Neural cell (in vitro differentiated cells): ENCODE measurements at regions not wholly inside any gene's neighbourhood (a gene's known extent, or its start where the extent isn't known, plus 50 kb on each side); places are given as distances from the start of the nearest gene placed in this dataset.

Experiments used
- H2AFZ ChIP-seq: fragments of 200-600, 300-800 bp; sonication (generic), shearing (Covaris generic); 2 replicates; pipeline ENCODE4 v1.6.0; 2014; ENCODE audit warnings: low read depth, mild to moderate bottlenecking, antibody characterized with exemption, low read length, moderate library complexity
- H3F3A ChIP-seq: fragments of 200-600 bp; shearing (Covaris generic); 2 replicates; pipeline ENCODE4 v1.6.1; 2016; ENCODE audit warnings: mild to moderate bottlenecking, moderate library complexity, mixed read lengths, antibody characterized with exemption, low read length; ENCODE audit not compliant: insufficient read depth, poor library complexity, severe bottlenecking
- H3K27ac ChIP-seq: fragments of 200-600, 300-800 bp; sonication (generic), shearing (Covaris generic); 2 replicates; pipeline ENCODE4 v1.5.1; 2014; ENCODE audit warnings: mild to moderate bottlenecking, low read length, moderate library complexity
- H3K27me3 ChIP-seq: fragments of 300-800, 200-600 bp; sonication (generic), shearing (Covaris generic); 2 replicates; pipeline ENCODE4 v1.6.0; 2014; ENCODE audit warnings: mild to moderate bottlenecking, low read depth, low read length, moderate library complexity; ENCODE audit not compliant: insufficient read depth
- H3K36me3 ChIP-seq: fragments of 300-800, 200-600 bp; sonication (generic), shearing (Covaris generic); 2 replicates; pipeline ENCODE4 v1.5.1; 2014; ENCODE audit warnings: mild to moderate bottlenecking, antibody characterized with exemption, low read length, moderate library complexity; ENCODE audit not compliant: insufficient read depth
- H3K4me2 ChIP-seq: fragments of 300-800, 200-600 bp; sonication (generic), shearing (Covaris generic); 2 replicates; pipeline ENCODE4 v1.6.0; 2014; ENCODE audit warnings: mild to moderate bottlenecking, low read length
- H3K4me3 ChIP-seq: fragments of 300-800, 200-600 bp; sonication (generic), shearing (Covaris generic); 2 replicates; pipeline ENCODE4 v1.5.1; 2014; ENCODE audit warnings: mild to moderate bottlenecking, low read length, moderate library complexity
- H3K79me2 ChIP-seq: fragments of 200-600 bp; shearing (Covaris generic); replicated peaks from 2 replicates; pipeline ENCODE4 v1.6.0; 2014; ENCODE audit warnings: mild to moderate bottlenecking, low read length, moderate library complexity; ENCODE audit not compliant: insufficient read depth
- H3K9ac ChIP-seq: fragments of 300-800, 200-600 bp; sonication (generic), shearing (Covaris generic); 2 replicates; pipeline ENCODE4 v1.6.1; 2016; ENCODE audit warnings: mild to moderate bottlenecking, low read length, mixed read lengths
- H3K9me2 ChIP-seq: fragments of 200-600 bp; shearing (Covaris generic); 2 replicates; pipeline ENCODE4 v1.6.1; 2016; ENCODE audit warnings: mild to moderate bottlenecking, low read length, mixed read lengths; ENCODE audit not compliant: insufficient read depth
- H3K9me3 ChIP-seq: fragments of 200-600, 300-800 bp; sonication (generic), shearing (Covaris generic); 2 replicates; pipeline ENCODE4 v1.6.1; 2016; ENCODE audit warnings: mild to moderate bottlenecking, mixed run types, low read length, moderate library complexity, mixed read lengths
- H4K20me1 ChIP-seq: fragments of 200-600 bp; shearing (Covaris generic); 2 replicates; pipeline ENCODE4 v1.6.1; 2016; ENCODE audit warnings: mild to moderate bottlenecking, mixed run types; ENCODE audit not compliant: insufficient read depth
- EP300 ChIP-seq: fragments of 450-650 bp; conservative IDR thresholded peaks from 2 replicates; pipeline ENCODE4 v1.6.1; 2014; ENCODE audit warnings: antibody characterized with exemption, mild to moderate bottlenecking, moderate library complexity; ENCODE audit not compliant: poor library complexity, severe bottlenecking
- EZH2 ChIP-seq: fragments of 200-600, 300-800 bp; shearing (Covaris generic), sonication (generic); IDR thresholded peaks from 2 replicates; pipeline ENCODE4 v1.6.1; 2014; ENCODE audit warnings: antibody characterized with exemption, low read length, borderline replicate concordance, mild to moderate bottlenecking; ENCODE audit not compliant: insufficient read depth, poor library complexity, severe bottlenecking
- MXI1 ChIP-seq: fragments of 450-650 bp; conservative IDR thresholded peaks from 2 replicates; pipeline ENCODE4 v1.6.1; 2014; ENCODE audit warnings: antibody characterized with exemption, mild to moderate bottlenecking; ENCODE audit not compliant: poor library complexity, severe bottlenecking
- POLR2AphosphoS5 ChIP-seq: IDR thresholded peaks from 2 replicates; pipeline ENCODE4 v1.6.1; 2012
- RAD21 ChIP-seq: fragments of 450-650 bp; conservative IDR thresholded peaks from 2 replicates; pipeline ENCODE4 v1.6.1; 2014; ENCODE audit warnings: antibody characterized with exemption, mild to moderate bottlenecking, moderate library complexity
- SMC3 ChIP-seq: fragments of 450-650 bp; conservative IDR thresholded peaks from 2 replicates; pipeline ENCODE4 v1.6.1; 2014; ENCODE audit warnings: antibody characterized with exemption, mild to moderate bottlenecking, moderate library complexity; ENCODE audit not compliant: poor library complexity
- TAF1 ChIP-seq: IDR thresholded peaks from 2 replicates; pipeline ENCODE4 v1.6.1; 2012; ENCODE audit warnings: low read depth
- TF ChIP-seq, protein P1 (sequence below): fragments of 450-650 bp; IDR thresholded peaks from 2 replicates; pipeline ENCODE4 v1.5.1; 2014; ENCODE audit warnings: antibody characterized with exemption, mild to moderate bottlenecking, moderate library complexity; ENCODE audit not compliant: poor library complexity, severe bottlenecking
- TF ChIP-seq, protein P2 (sequence below): IDR thresholded peaks from 2 replicates; pipeline ENCODE4 v1.6.1; 2012; ENCODE audit warnings: borderline replicate concordance

DNA sequence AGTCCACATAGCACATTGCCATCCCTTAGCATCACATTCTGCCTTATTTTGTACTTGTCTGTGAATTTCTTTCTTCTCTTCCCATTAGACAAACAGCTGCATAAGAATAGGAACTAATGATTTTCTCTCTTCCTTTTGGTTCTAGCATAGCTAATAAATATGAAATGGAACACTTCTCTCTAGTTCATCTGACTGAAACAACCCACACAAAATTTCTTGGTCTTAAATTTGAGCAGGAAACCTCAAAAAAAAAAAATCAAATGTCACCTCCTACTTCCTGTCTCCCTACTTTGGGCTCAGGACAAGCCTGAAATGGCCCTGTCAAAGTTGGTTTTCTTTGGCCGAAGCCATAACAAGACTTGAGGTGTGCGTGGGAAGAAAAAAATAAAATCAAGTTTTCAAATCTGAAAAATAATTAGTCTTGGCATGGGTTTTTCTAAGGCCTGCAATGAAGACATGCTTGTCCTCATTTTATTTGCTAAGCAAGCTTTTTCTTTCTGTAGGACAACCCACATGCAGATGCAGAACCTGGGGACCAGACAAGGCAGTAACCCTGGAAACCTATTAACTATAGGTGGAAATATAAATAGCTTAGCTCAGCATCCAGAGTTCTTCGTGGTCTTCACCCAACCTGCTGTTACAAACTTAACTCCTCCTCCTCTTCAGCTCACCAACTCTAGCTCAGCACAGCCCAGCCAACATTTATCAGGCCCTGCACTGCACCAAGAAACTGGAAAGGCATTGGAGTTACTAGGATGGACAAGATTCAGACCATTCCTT is 523.5 kb upstream of the KLF4 start:
- H3K9me3 ChIP-seq, result no peaks in the 10 kb centered on the region
- H3K79me2 ChIP-seq, result no peaks in the 10 kb centered on the region
- H3K4me2 ChIP-seq, result no peak overlapping the region
- no peaks in the 10 kb centered on the region for H3K36me3 ChIP-seq
- H3K27ac ChIP-seq, result no peak overlapping the region
- H3K4me3 ChIP-seq, result no peak overlapping the region
- H3K27me3 ChIP-seq, result no peaks in the 10 kb centered on the region
- no peaks in the 10 kb centered on the region for H3F3A ChIP-seq
- H4K20me1 ChIP-seq, result no peaks in the 10 kb centered on the region
- H3K9ac ChIP-seq, result no peak overlapping the region
- H2AFZ ChIP-seq, result no peak overlapping the region
- TF ChIP-seq SMC3, result no peak
- TF ChIP-seq MXI1, result no peak
- TF ChIP-seq TAF1, result no peak
- TF ChIP-seq, protein P1, sequence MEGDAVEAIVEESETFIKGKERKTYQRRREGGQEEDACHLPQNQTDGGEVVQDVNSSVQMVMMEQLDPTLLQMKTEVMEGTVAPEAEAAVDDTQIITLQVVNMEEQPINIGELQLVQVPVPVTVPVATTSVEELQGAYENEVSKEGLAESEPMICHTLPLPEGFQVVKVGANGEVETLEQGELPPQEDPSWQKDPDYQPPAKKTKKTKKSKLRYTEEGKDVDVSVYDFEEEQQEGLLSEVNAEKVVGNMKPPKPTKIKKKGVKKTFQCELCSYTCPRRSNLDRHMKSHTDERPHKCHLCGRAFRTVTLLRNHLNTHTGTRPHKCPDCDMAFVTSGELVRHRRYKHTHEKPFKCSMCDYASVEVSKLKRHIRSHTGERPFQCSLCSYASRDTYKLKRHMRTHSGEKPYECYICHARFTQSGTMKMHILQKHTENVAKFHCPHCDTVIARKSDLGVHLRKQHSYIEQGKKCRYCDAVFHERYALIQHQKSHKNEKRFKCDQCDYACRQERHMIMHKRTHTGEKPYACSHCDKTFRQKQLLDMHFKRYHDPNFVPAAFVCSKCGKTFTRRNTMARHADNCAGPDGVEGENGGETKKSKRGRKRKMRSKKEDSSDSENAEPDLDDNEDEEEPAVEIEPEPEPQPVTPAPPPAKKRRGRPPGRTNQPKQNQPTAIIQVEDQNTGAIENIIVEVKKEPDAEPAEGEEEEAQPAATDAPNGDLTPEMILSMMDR, result no peak
- TF ChIP-seq POLR2AphosphoS5, result no peak
- no peak for TF ChIP-seq RAD21
- no peak for TF ChIP-seq EP300
- no peak for TF ChIP-seq EZH2
- TF ChIP-seq, protein P2, sequence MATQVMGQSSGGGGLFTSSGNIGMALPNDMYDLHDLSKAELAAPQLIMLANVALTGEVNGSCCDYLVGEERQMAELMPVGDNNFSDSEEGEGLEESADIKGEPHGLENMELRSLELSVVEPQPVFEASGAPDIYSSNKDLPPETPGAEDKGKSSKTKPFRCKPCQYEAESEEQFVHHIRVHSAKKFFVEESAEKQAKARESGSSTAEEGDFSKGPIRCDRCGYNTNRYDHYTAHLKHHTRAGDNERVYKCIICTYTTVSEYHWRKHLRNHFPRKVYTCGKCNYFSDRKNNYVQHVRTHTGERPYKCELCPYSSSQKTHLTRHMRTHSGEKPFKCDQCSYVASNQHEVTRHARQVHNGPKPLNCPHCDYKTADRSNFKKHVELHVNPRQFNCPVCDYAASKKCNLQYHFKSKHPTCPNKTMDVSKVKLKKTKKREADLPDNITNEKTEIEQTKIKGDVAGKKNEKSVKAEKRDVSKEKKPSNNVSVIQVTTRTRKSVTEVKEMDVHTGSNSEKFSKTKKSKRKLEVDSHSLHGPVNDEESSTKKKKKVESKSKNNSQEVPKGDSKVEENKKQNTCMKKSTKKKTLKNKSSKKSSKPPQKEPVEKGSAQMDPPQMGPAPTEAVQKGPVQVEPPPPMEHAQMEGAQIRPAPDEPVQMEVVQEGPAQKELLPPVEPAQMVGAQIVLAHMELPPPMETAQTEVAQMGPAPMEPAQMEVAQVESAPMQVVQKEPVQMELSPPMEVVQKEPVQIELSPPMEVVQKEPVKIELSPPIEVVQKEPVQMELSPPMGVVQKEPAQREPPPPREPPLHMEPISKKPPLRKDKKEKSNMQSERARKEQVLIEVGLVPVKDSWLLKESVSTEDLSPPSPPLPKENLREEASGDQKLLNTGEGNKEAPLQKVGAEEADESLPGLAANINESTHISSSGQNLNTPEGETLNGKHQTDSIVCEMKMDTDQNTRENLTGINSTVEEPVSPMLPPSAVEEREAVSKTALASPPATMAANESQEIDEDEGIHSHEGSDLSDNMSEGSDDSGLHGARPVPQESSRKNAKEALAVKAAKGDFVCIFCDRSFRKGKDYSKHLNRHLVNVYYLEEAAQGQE, result no peak
- no peaks in the 10 kb centered on the region for H3K9me2 ChIP-seq

DNA sequence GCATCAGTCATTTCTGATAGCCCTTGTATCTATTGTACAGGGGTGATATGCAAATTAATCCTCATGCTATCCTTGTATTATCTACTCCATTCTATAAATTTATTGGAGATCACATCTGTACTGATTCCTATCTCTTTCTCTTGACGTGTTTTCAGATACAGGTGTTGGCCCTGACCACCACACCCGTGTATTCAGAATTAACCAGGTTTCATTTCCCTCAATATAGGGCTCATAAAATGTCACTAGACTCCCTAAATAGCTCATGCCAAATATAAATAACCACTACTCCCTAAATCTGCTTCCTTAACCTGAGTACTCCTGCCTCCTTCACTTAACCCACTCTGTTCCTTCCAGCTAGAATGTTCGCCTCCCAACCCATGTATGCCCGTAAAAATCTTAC is 522.8 kb upstream of the KLF4 start:
- Histone ChIP-seq H3K9ac (no peak overlapping the region), H3K36me3 (no peaks in the 10 kb centered on the region), H3K27ac (no peak overlapping the region)

More for the DNA sequence above, 522.8 kb upstream of the KLF4 start:
- no peak overlapping the region for H3K4me2 ChIP-seq
- no peak overlapping the region for H2AFZ ChIP-seq
- TF ChIP-seq, protein P1, result no peak
- TF ChIP-seq MXI1, result no peak
- no peak overlapping the region for H3K4me3 ChIP-seq
- H4K20me1 ChIP-seq, result no peaks in the 10 kb centered on the region
- no peaks in the 10 kb centered on the region for H3K27me3 ChIP-seq
- H3K9me2 ChIP-seq, result no peaks in the 10 kb centered on the region
- H3K9me3 ChIP-seq, result no peaks in the 10 kb centered on the region
- no peaks in the 10 kb centered on the region for H3F3A ChIP-seq
- no peaks in the 10 kb centered on the region for H3K79me2 ChIP-seq
